ENCODE measurements at regions not wholly inside any gene's neighbourhood (a gene's known extent, or its start where the extent isn't known, plus 50 kb on each side); places are given as distances from the start of the nearest gene placed in this dataset.

- TF ChIP-seq POLR2A (IDR thresholded peaks at IDR 0.05): no peak
- TF ChIP-seq CTCF (IDR thresholded peaks at IDR 0.05): no peak
- TF ChIP-seq EP300 (IDR thresholded peaks at IDR 0.05): no peak
- no peak for TF ChIP-seq POLR2AphosphoS5 (IDR thresholded peaks at IDR 0.05)
These were observed 878.4 kb upstream of the FRG1 start for GRCh38 chr4:189062047-189062820.
